HG02678 (cell line): ENCODE measurements at regions not wholly inside any gene's neighbourhood (a gene's known extent, or its start where the extent isn't known, plus 50 kb on each side); places are given as distances from the start of the nearest gene placed in this dataset.

Source experiments
- ATAC-seq: cut with Tn5 transposase; IDR thresholded peaks from one replicate; pipeline ENCODE4 v1.9.1; 2021; ENCODE audit warnings: mild to moderate bottlenecking, moderate library complexity; ENCODE audit not compliant: unreplicated experiment

- no peak for ATAC-seq
Measured at GRCh38 chr2:203812294-203813221, 55.0 kb upstream of the CTLA4 start.

GRCh38 chr2:203813684-203814083 is 53.9 kb upstream of the CTLA4 start:
- no peak for ATAC-seq

DNA sequence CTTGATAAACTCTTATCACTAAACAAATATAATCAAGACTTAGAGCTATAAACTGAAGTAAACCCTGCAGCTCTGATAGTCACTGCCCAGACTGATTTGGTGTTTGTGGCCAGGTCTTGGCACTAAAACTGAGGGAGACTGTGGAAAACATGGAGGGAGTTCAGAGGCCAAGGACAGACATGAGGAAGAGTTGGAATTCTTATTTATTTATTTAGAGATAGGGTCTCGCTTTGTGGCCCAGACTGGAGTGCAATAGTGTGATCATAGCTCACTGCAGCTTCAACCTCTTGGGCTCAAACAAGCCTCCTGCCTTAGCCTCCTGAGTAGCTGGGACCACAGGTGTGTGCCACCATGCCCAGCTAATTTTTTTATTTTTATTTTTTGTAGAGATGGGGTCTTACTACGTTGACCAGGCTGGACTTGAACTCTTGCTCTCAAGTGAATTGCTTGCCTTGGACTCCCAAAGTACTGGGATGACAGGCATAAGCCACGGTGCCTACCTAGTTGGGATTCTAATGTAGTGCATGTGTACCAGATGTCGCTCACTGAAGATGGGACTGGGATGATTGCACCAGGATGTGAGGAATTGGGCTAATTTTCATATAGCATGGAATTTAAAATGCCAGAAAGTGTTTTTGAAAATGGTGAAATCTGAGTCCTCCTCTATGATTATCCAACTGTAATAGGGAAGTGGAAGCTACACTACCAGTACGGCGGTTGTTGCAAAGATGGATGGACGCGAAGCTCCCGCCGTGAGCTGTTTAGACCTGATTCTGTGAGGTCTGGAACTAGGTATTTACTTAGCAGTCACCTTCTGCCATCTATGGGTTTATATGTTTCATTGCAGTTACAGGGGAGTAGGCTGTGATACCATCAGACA is 52.7 kb upstream of the CTLA4 start:
- peak; percentile 83 for ATAC-seq

DNA sequence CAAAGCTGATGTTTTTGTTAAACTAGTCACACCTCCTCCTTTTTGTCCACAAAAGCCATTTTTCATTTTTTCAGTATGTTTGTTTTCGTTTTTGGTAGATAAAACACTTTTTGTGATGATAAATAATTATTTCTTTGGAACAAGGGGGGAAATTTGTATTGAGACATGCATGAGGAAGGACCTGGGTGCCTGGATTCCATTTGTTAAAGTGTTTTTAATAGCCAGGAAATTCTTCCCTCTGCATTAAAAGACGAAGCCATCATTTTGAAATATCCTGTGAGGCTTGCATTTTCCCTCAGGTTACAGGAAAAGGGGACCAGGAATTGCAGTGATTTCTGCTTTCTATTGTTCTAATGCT is 52.1 kb upstream of the CTLA4 start:
- no peak for ATAC-seq

DNA sequence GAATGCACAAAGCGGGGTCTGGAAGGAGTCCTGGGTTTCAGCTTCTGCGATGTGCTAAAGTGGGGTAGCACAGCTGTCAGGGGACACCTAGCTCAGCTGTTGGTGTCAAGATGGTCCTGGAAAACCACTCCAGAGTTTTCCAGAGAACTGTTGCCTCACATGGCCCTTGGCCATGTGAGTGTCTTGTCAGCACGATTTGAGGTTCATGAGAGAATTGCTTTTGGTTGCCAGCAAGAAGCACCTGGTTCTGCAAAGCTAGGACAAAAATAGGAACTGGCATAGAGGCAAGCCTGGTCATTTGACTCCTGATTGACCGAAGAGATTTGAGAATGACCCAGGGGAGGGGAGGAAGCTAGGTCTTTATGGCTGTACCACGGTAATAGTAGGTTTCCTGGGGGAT is 50.4 kb upstream of the CTLA4 start:
- no peak for ATAC-seq
